ENCODE measurements at regions not wholly inside any gene's neighbourhood (a gene's known extent, or its start where the extent isn't known, plus 50 kb on each side); places are given as distances from the start of the nearest gene placed in this dataset.

DNA sequence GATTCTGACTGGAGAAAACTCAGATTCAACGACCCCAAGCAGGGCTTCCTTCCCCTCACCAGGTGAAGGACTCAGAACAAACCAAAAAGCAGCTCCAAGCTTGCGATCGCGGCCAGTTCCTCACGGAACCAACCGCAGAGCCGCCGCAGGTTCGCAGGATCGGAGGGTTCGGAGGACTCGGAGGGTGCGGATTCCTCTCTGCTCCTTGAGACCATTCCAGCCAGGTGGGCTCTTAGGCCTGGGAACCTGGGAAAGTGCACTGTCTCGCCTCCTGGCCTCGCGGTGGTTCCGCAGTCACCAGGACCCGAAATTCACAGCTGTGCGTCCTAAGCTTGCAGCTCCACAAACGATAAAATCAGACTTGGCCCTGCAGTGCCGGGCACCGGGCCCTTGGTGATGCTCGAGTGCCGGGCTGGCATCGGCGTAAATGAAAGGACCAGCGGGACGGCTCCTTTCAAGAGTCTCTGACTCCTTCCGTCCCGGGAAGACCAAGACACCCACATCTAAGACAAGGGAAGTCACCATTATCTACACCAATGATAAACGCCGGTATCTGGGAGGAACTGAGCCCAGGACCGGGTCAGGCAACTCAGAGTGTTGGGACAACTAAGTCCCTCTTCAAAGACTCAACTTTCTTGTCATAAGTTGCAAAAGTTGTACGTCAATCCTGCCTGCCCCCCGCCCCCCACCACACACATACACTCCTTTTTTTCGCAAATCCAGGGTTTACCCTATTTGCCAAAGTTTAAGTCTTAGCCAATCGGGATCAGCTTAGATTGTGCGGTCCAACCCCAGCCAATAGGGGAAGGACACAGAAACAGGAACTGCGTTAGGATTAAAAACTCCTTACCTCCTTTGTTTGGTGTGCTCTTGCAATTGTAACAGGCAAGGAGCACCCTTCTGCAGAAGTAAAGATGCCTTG lies 69.8 kb upstream of the PRSS16 start (continued):
- TF ChIP-seq ZXDC (CRISPR knock-in tag; IDR thresholded peaks at IDR 0.05), result no peak
- TF ChIP-seq ZNF749 (CRISPR knock-in tag; IDR thresholded peaks at IDR 0.05; ENCODE audit: borderline replicate concordance), result no peak
- no peak for TF ChIP-seq NFE2L2 (IDR thresholded peaks at IDR 0.05; ENCODE audit: low read length)
- no peak; the same call in 1 of the 2 replicates for TF ChIP-seq RXRA (CRISPR knock-in tag; IDR thresholded peaks at IDR 0.05)
- TF ChIP-seq ZHX2 (IDR thresholded peaks at IDR 0.05; ENCODE audit: low read depth), result no peak
- no peak for TF ChIP-seq ZHX2 (CRISPR knock-in tag; IDR thresholded peaks at IDR 0.05; ENCODE audit: borderline replicate concordance)
- no peak for TF ChIP-seq CENPT (CRISPR knock-in tag; IDR thresholded peaks at IDR 0.05; ENCODE audit: low read depth)
- peak; percentile 42 for TF ChIP-seq ZNF777 (CRISPR knock-in tag; IDR thresholded peaks at IDR 0.05)
- 0 out of 2 replicates have a peak, but pooled peaks have one; percentile 29 for TF ChIP-seq HDAC1 (CRISPR knock-in tag; IDR thresholded peaks at IDR 0.05)
- TF ChIP-seq ZFP1 (CRISPR knock-in tag; IDR thresholded peaks at IDR 0.05), result no peak
- 0 out of 3 replicates have a peak, but pooled peaks have one; percentile 17 for TF ChIP-seq MXI1 (IDR thresholded peaks at IDR 0.05; ENCODE audit: borderline replicate concordance, low read depth, low read length)
- TF ChIP-seq RARG (CRISPR knock-in tag; IDR thresholded peaks at IDR 0.05; ENCODE audit: low read depth), result no peak
- TF ChIP-seq ZNF335 (CRISPR knock-in tag; IDR thresholded peaks at IDR 0.05), result no peak; the same call in 1 of the 2 replicates
- no peak for TF ChIP-seq ZNF138 (CRISPR knock-in tag; IDR thresholded peaks at IDR 0.05; ENCODE audit: low read depth)
- TF ChIP-seq, protein P1, sequence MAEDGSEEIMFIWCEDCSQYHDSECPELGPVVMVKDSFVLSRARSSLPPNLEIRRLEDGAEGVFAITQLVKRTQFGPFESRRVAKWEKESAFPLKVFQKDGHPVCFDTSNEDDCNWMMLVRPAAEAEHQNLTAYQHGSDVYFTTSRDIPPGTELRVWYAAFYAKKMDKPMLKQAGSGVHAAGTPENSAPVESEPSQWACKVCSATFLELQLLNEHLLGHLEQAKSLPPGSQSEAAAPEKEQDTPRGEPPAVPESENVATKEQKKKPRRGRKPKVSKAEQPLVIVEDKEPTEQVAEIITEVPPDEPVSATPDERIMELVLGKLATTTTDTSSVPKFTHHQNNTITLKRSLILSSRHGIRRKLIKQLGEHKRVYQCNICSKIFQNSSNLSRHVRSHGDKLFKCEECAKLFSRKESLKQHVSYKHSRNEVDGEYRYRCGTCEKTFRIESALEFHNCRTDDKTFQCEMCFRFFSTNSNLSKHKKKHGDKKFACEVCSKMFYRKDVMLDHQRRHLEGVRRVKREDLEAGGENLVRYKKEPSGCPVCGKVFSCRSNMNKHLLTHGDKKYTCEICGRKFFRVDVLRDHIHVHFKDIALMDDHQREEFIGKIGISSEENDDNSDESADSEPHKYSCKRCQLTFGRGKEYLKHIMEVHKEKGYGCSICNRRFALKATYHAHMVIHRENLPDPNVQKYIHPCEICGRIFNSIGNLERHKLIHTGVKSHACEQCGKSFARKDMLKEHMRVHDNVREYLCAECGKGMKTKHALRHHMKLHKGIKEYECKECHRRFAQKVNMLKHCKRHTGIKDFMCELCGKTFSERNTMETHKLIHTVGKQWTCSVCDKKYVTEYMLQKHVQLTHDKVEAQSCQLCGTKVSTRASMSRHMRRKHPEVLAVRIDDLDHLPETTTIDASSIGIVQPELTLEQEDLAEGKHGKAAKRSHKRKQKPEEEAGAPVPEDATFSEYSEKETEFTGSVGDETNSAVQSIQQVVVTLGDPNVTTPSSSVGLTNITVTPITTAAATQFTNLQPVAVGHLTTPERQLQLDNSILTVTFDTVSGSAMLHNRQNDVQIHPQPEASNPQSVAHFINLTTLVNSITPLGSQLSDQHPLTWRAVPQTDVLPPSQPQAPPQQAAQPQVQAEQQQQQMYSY (CRISPR knock-in tag; IDR thresholded peaks at IDR 0.05), result no peak
- TF ChIP-seq TRIM22 (IDR thresholded peaks at IDR 0.05), result no peak

Data from HepG2 (cell line).